Endothelial cell of umbilical vein (primary cell): ENCODE measurements at regions not wholly inside any gene's neighbourhood (a gene's known extent, or its start where the extent isn't known, plus 50 kb on each side); places are given as distances from the start of the nearest gene placed in this dataset.

Source experiments
- BruUV-seq: library from RNA; stranded (reverse); fragments of 400-500 nt; replicated peaks from 2 replicates; lab custom pipeline; 2021; lab: Mats Ljungman, UMichigan
- CTCF ChIA-PET: fragments of 300-600, 350-600 bp; sonication (Branson Sonifier 250); formaldehyde crosslinking; loops from one replicate; lab custom pipeline; 2021; ENCODE audit warnings: antibody characterized with exemption, inconsistent platforms; lab: Charles Lee
- POLR2A ChIA-PET: fragments of 300-600, 350-600 bp; sonication (Branson Sonifier 250); formaldehyde crosslinking; loops from one replicate; lab custom pipeline; 2021; ENCODE audit warnings: antibody characterized with exemption, inconsistent platforms; lab: Charles Lee
- DNase-seq: peaks from one replicate; pipeline ENCODE4 v3.0.0-alpha.2; 2011; ENCODE audit warnings: low read depth, low spot score
- FAIRE-seq: peaks from 2 replicates; lab custom pipeline; 2011; peaks lifted over from hg19 to GRCh38; lab: Jason Lieb, UNC
- H2AFZ ChIP-seq: 2 replicates; pipeline ENCODE4 v1.6.0; 2012; ENCODE audit warnings: low read depth, low read length, control low read depth, inconsistent platforms
- H3K27ac ChIP-seq: 2 replicates; pipeline ENCODE4 v1.5.1; 2011; ENCODE audit warnings: low read depth, mild to moderate bottlenecking, control low read depth, low read length, moderate library complexity; ENCODE audit not compliant: insufficient read depth
- H3K27me3 ChIP-seq, 2 experiments: 2 replicates each; pipeline versions ENCODE4 v1.6.0 to v1.6.1; 2011; ENCODE audit warnings: low read length in 2 of 2, mixed read lengths in 1 of 2; ENCODE audit not compliant: control insufficient read depth in 2 of 2, insufficient read depth in 2 of 2
- H3K36me3 ChIP-seq, 2 experiments: 2 replicates in 1 of 2; 3 replicates in 1 of 2; pipeline ENCODE4 v1.5.1; 2011; ENCODE audit warnings: low read length in 2 of 2, mild to moderate bottlenecking in 1 of 2, moderate library complexity in 1 of 2; ENCODE audit not compliant: control insufficient read depth in 2 of 2, insufficient read depth in 2 of 2; ENCODE audit errors: extremely low read depth in 1 of 2
- H3K4me1 ChIP-seq: 3 replicates; pipeline ENCODE4 v1.5.1; 2011; ENCODE audit warnings: mild to moderate bottlenecking, low read length; ENCODE audit not compliant: control insufficient read depth, insufficient read depth; ENCODE audit errors: extremely low read depth
- H3K4me2 ChIP-seq: 2 replicates; pipeline ENCODE4 v1.6.1; 2011; ENCODE audit warnings: low read length, control low read depth, mixed read lengths; ENCODE audit not compliant: insufficient read depth
- H3K4me3 ChIP-seq, 3 experiments: fragments of 200-600 bp in 1 of 3; sonication (generic), shearing (Covaris generic) in 1 of 3; replicated peaks in 1 of 3; 2 replicates each; pipeline ENCODE4 v1.5.1; 2011 to 2016; ENCODE audit warnings: control low read depth in 3 of 3, low read length in 3 of 3, mild to moderate bottlenecking in 2 of 3, inconsistent platforms in 1 of 3, low read depth in 1 of 3, moderate library complexity in 1 of 3; ENCODE audit not compliant: insufficient read depth in 1 of 3
- H3K79me2 ChIP-seq: 2 replicates; pipeline ENCODE4 v1.6.0; 2012; ENCODE audit warnings: low read length, inconsistent platforms; ENCODE audit not compliant: control insufficient read depth, insufficient read depth
- H3K9ac ChIP-seq: replicated peaks from 2 replicates; pipeline ENCODE3; 2011; ENCODE audit warnings: low read length, control low read depth; ENCODE audit not compliant: insufficient read depth; ENCODE audit errors: extremely low read depth
- H3K9me1 ChIP-seq: replicated peaks from 3 replicates; pipeline ENCODE4 v1.6.0; 2011; ENCODE audit warnings: mild to moderate bottlenecking, low read length; ENCODE audit not compliant: control insufficient read depth, insufficient read depth; ENCODE audit errors: extremely low read depth
- H3K9me3 ChIP-seq: replicated peaks from 2 replicates; pipeline ENCODE4 v1.5.1; 2012; ENCODE audit warnings: low read length, inconsistent platforms; ENCODE audit not compliant: control insufficient read depth, insufficient read depth
- H4K20me1 ChIP-seq: replicated peaks from 2 replicates; pipeline ENCODE3; 2011; ENCODE audit warnings: mild to moderate bottlenecking, low read length; ENCODE audit not compliant: control insufficient read depth, insufficient read depth; ENCODE audit errors: extremely low read depth
- CTCF ChIP-seq, 2 donors: IDR thresholded peaks; 1 replicate in 1 of 2; 2 replicates in 1 of 2; pipeline ENCODE4 v1.5.1; 2011; ENCODE audit warnings: low read length in 2 of 2, mild to moderate bottlenecking in 2 of 2, moderate library complexity in 2 of 2, control low read depth in 1 of 2, inconsistent platforms in 1 of 2, low read depth in 1 of 2; ENCODE audit not compliant: insufficient read depth in 1 of 2; ENCODE audit errors: extremely low read depth in 1 of 2
- EZH2 ChIP-seq: IDR thresholded peaks from 2 replicates; pipeline ENCODE4 v1.6.1; 2012; ENCODE audit warnings: borderline replicate concordance, low read depth, mild to moderate bottlenecking, moderate library complexity, low read length, inconsistent platforms; ENCODE audit not compliant: severe bottlenecking
- FOS ChIP-seq: IDR thresholded peaks from 2 replicates; pipeline ENCODE4 v1.6.1; 2011; ENCODE audit warnings: mild to moderate bottlenecking, low read length, moderate library complexity, borderline replicate concordance; ENCODE audit not compliant: insufficient read depth
- GATA2 ChIP-seq: IDR thresholded peaks from 2 replicates; pipeline ENCODE4 v1.7.0; 2011; ENCODE audit warnings: low read depth, mild to moderate bottlenecking, moderate library complexity, mixed read lengths, low read length; ENCODE audit not compliant: insufficient read length, insufficient read depth
- JUN ChIP-seq: IDR thresholded peaks from 2 replicates; pipeline ENCODE4 v1.6.1; 2011; ENCODE audit warnings: borderline replicate concordance, low read depth; ENCODE audit not compliant: insufficient read length, insufficient read depth
- MAX ChIP-seq: IDR thresholded peaks from 2 replicates; pipeline ENCODE4 v1.6.1; 2011; ENCODE audit not compliant: insufficient read depth, insufficient read length
- MYC ChIP-seq: IDR thresholded peaks from one replicate; pipeline ENCODE4 v1.6.1; 2011; ENCODE audit warnings: mild to moderate bottlenecking, low read depth, low read length
- POLR2A ChIP-seq: IDR thresholded peaks from 2 replicates; pipeline ENCODE4 v1.6.1; 2012; ENCODE audit warnings: low read depth, mild to moderate bottlenecking, control low read depth, low read length
- POLR2AphosphoS5 ChIP-seq: IDR thresholded peaks from 2 replicates; pipeline ENCODE4 v1.6.1; 2012; ENCODE audit warnings: low read depth, mild to moderate bottlenecking, control low read depth, low read length, moderate library complexity; ENCODE audit not compliant: insufficient read depth
- dilution Hi-C: fragments of 300-500 bp; cut with MboI; formaldehyde crosslinking; loops from one replicate; pipeline ENCODE4 v1.15.0; 2019; ENCODE audit warnings: low sequenced_read_pairs; ENCODE audit not compliant: extremely low pct_ligation_motif_present
- intact Hi-C: fragments of 100-400 bp; cut with micrococcal nuclease; formaldehyde crosslinking; loops from one replicate; pipeline ENCODE4 v1.10.0; 2022

- no peak overlapping the region for H3K4me2 ChIP-seq
- dilution Hi-C loops = no loop called here
- no peak overlapping the region for H3K4me3 ChIP-seq
- H3K9ac ChIP-seq = no peak overlapping the region
- H4K20me1 ChIP-seq = no peaks in the 10 kb centered on the region
- H3K79me2 ChIP-seq = no peaks in the 10 kb centered on the region
- BruUV-seq = no TSS peak
- ChIA-PET POLR2A (no interaction called here), CTCF (no interaction called here)
- H2AFZ ChIP-seq = no peak overlapping the region
- FAIRE-seq (no peak), DNase-seq (no peak)
- H3K9me1 ChIP-seq = no peaks in the 10 kb centered on the region
- no peaks in the 10 kb centered on the region for H3K27me3 ChIP-seq
- H3K27ac ChIP-seq = no peak overlapping the region
- no peaks in the 10 kb centered on the region for H3K36me3 ChIP-seq
- no peaks in the 10 kb centered on the region for H3K4me1 ChIP-seq
- TF ChIP-seq CTCF (IDR thresholded peaks at IDR 0.05; ENCODE audit: extremely low read depth in 1 of 2, insufficient read depth in 1 of 2, low read depth in 1 of 2, low read length in 2 of 2) = no peak
- TF ChIP-seq EZH2 = no peak
- TF ChIP-seq MAX = no peak
- no peak for TF ChIP-seq GATA2
- no peak for TF ChIP-seq MYC
- TF ChIP-seq FOS = no peak
- TF ChIP-seq JUN = no peak
- TF ChIP-seq POLR2AphosphoS5 = no peak
- no peak for TF ChIP-seq POLR2A
- H3K9me3 ChIP-seq = peaks cover 4% of the 10 kb centered on the region
- intact Hi-C loops = no loop called here
Measured at GRCh38 chr4:63090641-63091040, 1318.6 kb downstream of the TECRL start.
